ENCODE measurements at regions not wholly inside any gene's neighbourhood (a gene's known extent, or its start where the extent isn't known, plus 50 kb on each side); places are given as distances from the start of the nearest gene placed in this dataset.

DNA sequence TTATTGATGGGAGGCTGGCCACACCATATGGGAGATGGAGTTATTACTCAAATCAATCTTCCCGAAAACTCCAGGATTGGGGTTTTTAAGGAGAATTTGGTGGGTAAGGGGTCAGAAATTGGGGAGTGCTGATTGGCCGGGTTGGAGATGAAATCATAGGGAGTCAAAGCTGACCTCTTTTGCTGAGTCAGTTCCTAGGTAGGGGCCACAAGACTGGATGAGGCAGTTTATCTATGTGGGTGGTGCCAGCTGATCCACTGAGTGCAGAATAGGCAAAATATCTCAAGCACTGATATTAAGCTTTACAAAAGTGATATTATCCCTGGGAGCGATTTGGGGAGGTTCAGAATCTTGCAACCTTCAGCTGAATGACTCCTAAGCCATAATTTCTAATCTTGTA is 75.7 kb upstream of the CLINT1 start:
- H3K9me3 Mint-ChIP-seq, result peaks cover 13% of the 10 kb centered on the region

GRCh38 chr5:157933005-157933404 is 74.1 kb upstream of the CLINT1 start:
- H3K9me3 Mint-ChIP-seq, result peaks cover 13% of the 10 kb centered on the region
- no peak overlapping the region for H3K27ac Mint-ChIP-seq
- H3K4me3 Mint-ChIP-seq, result no peak overlapping the region
- DNase-seq, result no peak
- no peaks in the 10 kb centered on the region for H3K36me3 Mint-ChIP-seq (ENCODE audit: low read depth)
- no peaks in the 10 kb centered on the region for H3K4me1 Mint-ChIP-seq (ENCODE audit: low read depth)
- H3K27me3 Mint-ChIP-seq, result no peaks in the 10 kb centered on the region

More for the DNA sequence above, 75.7 kb upstream of the CLINT1 start:
- Mint-ChIP-seq H3K4me1 (ENCODE audit: low read depth) (no peaks in the 10 kb centered on the region), H3K27me3 (no peaks in the 10 kb centered on the region), H3K36me3 (ENCODE audit: low read depth) (no peaks in the 10 kb centered on the region), H3K27ac (no peak overlapping the region), H3K4me3 (no peak overlapping the region)
- DNase-seq, result no peak

DNA sequence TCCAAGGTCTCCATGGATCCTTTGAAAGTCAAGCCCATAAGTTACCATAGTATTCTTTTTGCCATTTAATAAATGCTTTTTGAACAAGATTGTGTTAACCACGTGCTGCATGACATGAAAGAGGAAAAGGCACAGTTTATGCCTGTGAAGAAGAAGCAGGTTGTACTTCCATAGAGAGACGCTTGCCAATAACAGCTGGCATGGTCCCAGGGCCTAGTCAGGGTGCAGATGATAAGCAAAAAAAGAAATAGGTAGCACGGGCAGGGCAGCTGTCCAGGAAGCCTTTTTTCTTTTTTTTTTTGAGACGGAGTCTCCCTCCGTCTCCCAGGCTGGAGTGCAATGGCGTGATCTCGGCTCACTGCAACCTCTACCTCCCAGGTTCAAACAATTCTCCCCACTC is 71.8 kb upstream of the CLINT1 start:
- Mint-ChIP-seq H3K27me3 (no peaks in the 10 kb centered on the region), H3K4me3 (no peak overlapping the region), H3K4me1 (ENCODE audit: low read depth) (no peaks in the 10 kb centered on the region)

DNA sequence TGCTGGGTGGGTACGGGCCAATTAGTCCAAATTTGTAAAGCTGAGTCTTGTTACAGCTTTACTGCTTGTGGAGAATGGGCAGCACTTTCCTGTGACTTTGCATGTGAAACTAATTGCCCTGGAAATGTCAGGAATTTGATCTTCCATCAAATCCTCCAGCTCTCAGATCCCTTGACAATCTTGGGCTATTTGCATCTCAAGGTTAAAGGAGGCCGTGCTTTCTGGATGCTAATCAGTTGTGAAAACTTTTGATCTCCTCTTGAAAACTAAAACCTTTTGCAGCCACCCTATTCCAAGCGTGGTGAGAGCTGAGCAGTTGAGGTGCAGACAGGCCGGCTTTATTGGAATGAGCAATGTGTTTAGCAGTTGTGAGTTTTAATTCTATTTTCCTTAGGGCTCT is 68.0 kb upstream of the CLINT1 start:
- H3K36me3 Mint-ChIP-seq (ENCODE audit: low read depth), result no peaks in the 10 kb centered on the region
- no peak for DNase-seq
- H3K4me1 Mint-ChIP-seq (ENCODE audit: low read depth), result peaks cover 6% of the 10 kb centered on the region
- H3K27ac Mint-ChIP-seq, result no peak overlapping the region
- no peaks in the 10 kb centered on the region for H3K9me3 Mint-ChIP-seq
- no peaks in the 10 kb centered on the region for H3K27me3 Mint-ChIP-seq
- no peak overlapping the region for H3K4me3 Mint-ChIP-seq

More for the DNA sequence above, 71.8 kb upstream of the CLINT1 start:
- no peaks in the 10 kb centered on the region for H3K36me3 Mint-ChIP-seq (ENCODE audit: low read depth)
- H3K9me3 Mint-ChIP-seq, result peaks cover 10% of the 10 kb centered on the region
- H3K27ac Mint-ChIP-seq, result no peak overlapping the region
- no peak for DNase-seq

GRCh38 chr5:157925786-157926671 is 67.1 kb upstream of the CLINT1 start:
- Mint-ChIP-seq H3K9me3 (no peaks in the 10 kb centered on the region), H3K36me3 (ENCODE audit: low read depth) (no peaks in the 10 kb centered on the region), H3K4me1 (ENCODE audit: low read depth) (peaks cover 6% of the 10 kb centered on the region), H3K27ac (no peak overlapping the region), H3K4me3 (no peak overlapping the region), H3K27me3 (no peaks in the 10 kb centered on the region)
- DNase-seq, result no peak

- H3K4me3 Mint-ChIP-seq, result no peak overlapping the region
- no peaks in the 10 kb centered on the region for H3K36me3 Mint-ChIP-seq (ENCODE audit: low read depth)
- H3K4me1 Mint-ChIP-seq (ENCODE audit: low read depth), result peaks cover 6% of the 10 kb centered on the region
- DNase-seq, result no peak
- no peaks in the 10 kb centered on the region for H3K9me3 Mint-ChIP-seq
- H3K27ac Mint-ChIP-seq, result no peak overlapping the region
- no peaks in the 10 kb centered on the region for H3K27me3 Mint-ChIP-seq
These were observed 66.2 kb upstream of the CLINT1 start for GRCh38 chr5:157924931-157925729.

DNA sequence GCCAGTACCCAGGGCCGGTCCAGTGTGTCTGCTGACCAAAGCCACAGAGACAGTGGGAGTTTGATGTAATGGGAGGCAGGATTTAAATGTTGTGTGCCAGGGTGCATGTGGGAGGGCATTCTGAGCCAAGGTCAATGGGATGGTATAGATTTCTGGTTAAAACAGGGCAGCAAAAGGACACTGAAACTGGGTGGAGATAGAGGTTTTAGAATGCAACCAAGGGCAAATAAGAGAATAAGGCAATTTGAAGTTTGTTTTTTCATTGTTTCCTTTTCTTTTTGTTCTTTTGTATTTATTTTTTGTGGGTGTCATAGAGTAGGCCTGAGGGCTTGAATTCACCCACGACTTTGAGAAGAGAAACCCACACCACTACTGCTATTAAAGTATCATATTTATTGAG is 65.5 kb upstream of the CLINT1 start:
- no peak for DNase-seq
- no peaks in the 10 kb centered on the region for H3K27me3 Mint-ChIP-seq
- H3K27ac Mint-ChIP-seq, result no peak overlapping the region
- no peaks in the 10 kb centered on the region for H3K36me3 Mint-ChIP-seq (ENCODE audit: low read depth)
- no peaks in the 10 kb centered on the region for H3K9me3 Mint-ChIP-seq
- H3K4me1 Mint-ChIP-seq (ENCODE audit: low read depth), result peaks cover 13% of the 10 kb centered on the region
- no peak overlapping the region for H3K4me3 Mint-ChIP-seq

GRCh38 chr5:157923765-157924164 is 64.8 kb upstream of the CLINT1 start:
- no peaks in the 10 kb centered on the region for H3K36me3 Mint-ChIP-seq (ENCODE audit: low read depth)
- H3K4me1 Mint-ChIP-seq (ENCODE audit: low read depth), result peaks cover 20% of the 10 kb centered on the region
- no peak for DNase-seq
- no peak overlapping the region for H3K27ac Mint-ChIP-seq
- H3K27me3 Mint-ChIP-seq, result no peaks in the 10 kb centered on the region
- H3K4me3 Mint-ChIP-seq, result no peak overlapping the region
- H3K9me3 Mint-ChIP-seq, result no peaks in the 10 kb centered on the region

- Mint-ChIP-seq H3K4me1 (ENCODE audit: low read depth) (peaks cover 32% of the 10 kb centered on the region), H3K9me3 (no peaks in the 10 kb centered on the region), H3K4me3 (no peak overlapping the region), H3K36me3 (ENCODE audit: low read depth) (no peaks in the 10 kb centered on the region), H3K27me3 (no peaks in the 10 kb centered on the region), H3K27ac (no peak overlapping the region)
- no peak for DNase-seq
These were observed 63.1 kb upstream of the CLINT1 start for GRCh38 chr5:157922026-157922425.

DNA sequence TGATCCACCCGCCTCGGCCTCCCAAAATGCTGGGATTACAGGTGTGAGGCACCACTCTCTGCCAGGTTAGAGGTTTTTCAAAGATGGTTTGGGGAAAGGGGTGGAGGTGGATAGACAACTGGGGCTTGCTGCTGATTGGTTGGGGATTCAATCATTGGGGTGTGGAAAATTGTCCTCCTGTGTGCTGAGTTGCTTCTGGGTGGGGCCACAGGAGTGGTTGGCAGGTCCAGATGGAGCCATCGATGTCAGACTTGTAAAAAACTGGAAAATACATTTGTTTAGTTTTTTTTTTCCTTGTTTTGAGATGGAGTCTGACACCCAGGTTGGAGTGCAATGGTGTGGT is 61.9 kb upstream of the CLINT1 start:
- no peaks in the 10 kb centered on the region for H3K9me3 Mint-ChIP-seq
- no peaks in the 10 kb centered on the region for H3K27me3 Mint-ChIP-seq
- H3K4me3 Mint-ChIP-seq, result no peak overlapping the region
- H3K36me3 Mint-ChIP-seq (ENCODE audit: low read depth), result no peaks in the 10 kb centered on the region
- H3K27ac Mint-ChIP-seq, result no peak overlapping the region
- no peak for DNase-seq
- H3K4me1 Mint-ChIP-seq (ENCODE audit: low read depth), result peaks cover 32% of the 10 kb centered on the region

DNA sequence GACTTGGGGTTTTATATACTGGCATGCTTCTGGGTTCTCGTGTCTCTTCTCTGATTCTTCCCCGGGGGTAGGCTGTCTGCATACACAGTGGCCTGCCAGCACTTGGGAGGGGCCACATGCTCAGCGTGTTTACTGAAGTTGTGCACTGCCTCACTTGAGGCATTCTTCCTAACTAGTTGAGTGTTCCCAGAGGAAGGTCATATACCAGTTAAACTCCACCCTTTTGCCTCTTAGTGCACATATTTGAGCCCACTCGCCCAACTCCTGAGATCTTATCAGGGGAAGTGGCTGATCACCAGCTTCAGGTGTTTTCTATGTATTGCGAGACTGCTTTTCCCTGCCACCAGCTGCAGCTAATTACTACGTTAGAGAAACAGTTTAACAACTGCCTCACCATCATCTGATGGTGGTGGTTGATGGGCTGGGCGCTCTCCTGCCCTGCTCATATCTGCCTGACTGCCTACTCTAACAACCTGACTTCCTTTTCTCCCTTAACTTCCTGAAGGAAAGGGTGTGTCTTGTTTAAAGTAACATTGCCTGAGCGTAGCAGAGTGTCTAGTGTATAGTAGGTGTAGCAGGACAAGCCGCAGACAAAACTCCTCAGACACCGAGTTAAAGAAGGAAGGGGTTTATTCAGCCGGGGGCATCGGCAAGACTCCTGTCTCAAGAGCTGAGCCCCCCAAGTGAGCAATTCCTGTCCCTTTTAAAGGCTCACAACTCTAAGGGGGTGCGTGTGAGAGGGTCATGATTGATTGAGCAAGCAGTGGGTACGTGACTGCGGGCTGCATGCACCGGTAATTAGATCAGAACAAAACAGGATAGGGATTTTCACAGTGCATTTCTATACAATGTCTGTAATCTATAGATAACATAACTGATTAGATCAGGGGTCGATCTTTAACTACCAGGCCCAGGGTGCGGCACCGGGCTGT is 60.1 kb upstream of the CLINT1 start:
- peak; percentile 36 for DNase-seq
- Mint-ChIP-seq H3K27me3 (no peaks in the 10 kb centered on the region), H3K4me1 (ENCODE audit: low read depth) (peaks cover 26% of the 10 kb centered on the region), H3K27ac (peak overlapping the region; percentile 28), H3K36me3 (ENCODE audit: low read depth) (no peaks in the 10 kb centered on the region), H3K4me3 (no peak overlapping the region), H3K9me3 (no peaks in the 10 kb centered on the region)

DNA sequence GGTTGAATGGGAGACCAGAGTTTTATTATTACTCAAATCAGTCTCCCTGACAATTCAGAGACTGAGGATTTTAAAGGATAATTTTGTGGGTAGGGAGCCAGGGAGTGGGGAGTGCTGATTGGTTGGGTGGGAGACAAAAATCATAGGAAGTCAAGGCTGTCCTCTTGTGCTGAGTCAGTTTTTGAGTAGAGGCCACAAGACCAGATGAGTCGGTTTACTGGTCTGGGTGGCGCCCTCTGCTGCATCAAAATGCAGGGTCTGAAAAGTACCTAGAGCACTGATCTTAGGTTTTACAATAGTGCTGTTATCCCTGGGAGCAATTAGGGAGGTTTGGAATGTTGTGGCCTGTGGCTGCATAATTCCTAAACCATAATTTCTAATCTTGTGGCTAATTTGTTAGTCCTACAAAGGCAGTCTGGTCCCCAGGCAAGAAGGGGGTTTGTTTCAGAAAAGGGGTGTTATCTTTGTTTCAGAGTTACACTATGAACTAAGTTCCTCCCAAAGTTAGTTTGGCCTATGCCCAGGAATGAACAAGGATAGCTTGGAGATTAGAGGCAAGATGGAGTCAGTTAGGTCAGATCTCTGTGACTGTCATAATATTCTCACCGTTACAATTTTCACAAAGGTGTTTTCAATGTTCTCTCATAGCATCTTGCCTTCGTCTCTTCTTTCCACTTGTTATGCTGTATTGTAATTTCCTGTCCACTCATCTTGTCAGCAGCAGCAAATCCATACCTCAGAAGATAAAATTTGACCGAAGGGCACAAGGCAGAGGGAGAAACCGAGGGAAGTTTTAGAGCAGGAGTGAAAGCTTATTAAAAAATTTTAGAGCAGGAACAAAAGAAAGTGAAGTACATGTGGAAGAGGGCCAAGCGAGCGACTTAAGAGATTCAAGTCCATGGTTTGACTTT is 59.2 kb upstream of the CLINT1 start:
- Mint-ChIP-seq H3K36me3 (ENCODE audit: low read depth) (no peaks in the 10 kb centered on the region), H3K4me1 (ENCODE audit: low read depth) (peaks cover 26% of the 10 kb centered on the region), H3K9me3 (no peaks in the 10 kb centered on the region), H3K4me3 (no peak overlapping the region), H3K27ac (no peak overlapping the region), H3K27me3 (no peaks in the 10 kb centered on the region)
- peak; percentile 73 for DNase-seq

GRCh38 chr5:157917491-157917890 is 58.5 kb upstream of the CLINT1 start:
- no peaks in the 10 kb centered on the region for H3K9me3 Mint-ChIP-seq
- no peak for DNase-seq
- no peaks in the 10 kb centered on the region for H3K27me3 Mint-ChIP-seq
- H3K4me1 Mint-ChIP-seq (ENCODE audit: low read depth), result peaks cover 26% of the 10 kb centered on the region
- H3K4me3 Mint-ChIP-seq, result no peak overlapping the region
- no peaks in the 10 kb centered on the region for H3K36me3 Mint-ChIP-seq (ENCODE audit: low read depth)
- H3K27ac Mint-ChIP-seq, result no peak overlapping the region
